Activated gamma-delta T cell treated with anti-CD3 and anti-CD28 coated beads, Interleukin-2, amount 50 U/mL, for 16 hours (primary cell): ENCODE measurements at regions not wholly inside any gene's neighbourhood (a gene's known extent, or its start where the extent isn't known, plus 50 kb on each side); places are given as distances from the start of the nearest gene placed in this dataset.
A peak's percentile ranks its signal among the peaks of the same experiment; 100 is the strongest.
"Not testable (repeated sequence)": the region's sequence is repeated elsewhere in the genome, so short reads cannot be mapped to it uniquely, and the experiment has no call there.

Experiments used
- DNase-seq: peaks from one replicate; pipeline ENCODE4 v3.0.0-alpha.2; 2020; ENCODE audit warnings: low read depth

GRCh38 chr3:59502806-59503205, 453.0 kb upstream of the CFAP20DC start:
- DNase-seq, result no peak

GRCh38 chr3:59499954-59500353, 450.1 kb upstream of the CFAP20DC start:
- no peak for DNase-seq

GRCh38 chr3:59499000-59499399, 449.2 kb upstream of the CFAP20DC start:
- DNase-seq, result no peak

GRCh38 chr3:59496250-59496649, 446.4 kb upstream of the CFAP20DC start:
- no peak for DNase-seq

GRCh38 chr3:59494969-59495368, 445.1 kb upstream of the CFAP20DC start:
- not testable (repeated sequence) for DNase-seq

- no peak for DNase-seq
These were observed 436.7 kb upstream of the CFAP20DC start for GRCh38 chr3:59486520-59486919.

GRCh38 chr3:59483191-59483590, 433.4 kb upstream of the CFAP20DC start:
- DNase-seq, result no peak

GRCh38 chr3:59482684-59483083, 432.9 kb upstream of the CFAP20DC start:
- DNase-seq, result no peak

GRCh38 chr3:59481776-59482400, 432.1 kb upstream of the CFAP20DC start:
- no peak for DNase-seq

- no peak for DNase-seq
These were observed 430.7 kb upstream of the CFAP20DC start for GRCh38 chr3:59480486-59480995.

- no peak for DNase-seq
These were observed 423.8 kb upstream of the CFAP20DC start for GRCh38 chr3:59473636-59474035.

GRCh38 chr3:59472541-59472940, 422.7 kb upstream of the CFAP20DC start:
- no peak for DNase-seq

- DNase-seq, result no peak
These were observed 420.3 kb upstream of the CFAP20DC start for GRCh38 chr3:59469948-59470723.

- DNase-seq, result no peak
These were observed 417.7 kb upstream of the CFAP20DC start for GRCh38 chr3:59467476-59467875.

- no peak for DNase-seq
These were observed 414.4 kb upstream of the CFAP20DC start for GRCh38 chr3:59464187-59464586.

- no peak for DNase-seq
These were observed 413.4 kb upstream of the CFAP20DC start for GRCh38 chr3:59463253-59463652.

- no peak for DNase-seq
These were observed 410.2 kb upstream of the CFAP20DC start for GRCh38 chr3:59460068-59460467.

GRCh38 chr3:59456852-59457485, 407.1 kb upstream of the CFAP20DC start:
- DNase-seq, result no peak

- DNase-seq, result no peak
These were observed 402.2 kb upstream of the CFAP20DC start for GRCh38 chr3:59451800-59452746.

- peak; percentile 32 for DNase-seq
These were observed 401.3 kb upstream of the CFAP20DC start for GRCh38 chr3:59450946-59451763.

GRCh38 chr3:59450437-59450836, 400.6 kb upstream of the CFAP20DC start:
- no peak for DNase-seq
